ENCODE measurements at regions not wholly inside any gene's neighbourhood (a gene's known extent, or its start where the extent isn't known, plus 50 kb on each side); places are given as distances from the start of the nearest gene placed in this dataset.

GRCh38 chr4:28179126-28179525 is 1318.5 kb downstream of the STIM2 start (continued):
- TF ChIP-seq KAT2A (conservative IDR thresholded peaks at IDR 0.05; ENCODE audit: control insufficient read depth, low read depth, low read length) (no peak), ESRRA (IDR thresholded peaks at IDR 0.05; ENCODE audit: low read length) (no peak)

- intact Hi-C loops (cut with micrococcal nuclease; ENCODE audit: unreplicated experiment) (no loop called here), in situ Hi-C loops (cut with MboI) (no loop called here)
- no peak overlapping the region for H3K4me2 ChIP-seq (ENCODE audit: control insufficient read depth, insufficient read depth)
- no peak overlapping the region for H3K4me3 ChIP-seq
- POLR2A ChIA-PET: no interaction called here
- H3K27ac ChIP-seq (ENCODE audit: control insufficient read depth, insufficient read depth): no peak overlapping the region
- no peak for TF ChIP-seq YY1 (IDR thresholded peaks at IDR 0.05; ENCODE audit: low read depth, low read length)
- no peak for TF ChIP-seq LARP7 (IDR thresholded peaks at IDR 0.05)
- no peak for TF ChIP-seq SP1 (IDR thresholded peaks at IDR 0.05; ENCODE audit: low read depth, low read length)
- no peak for TF ChIP-seq MYB (IDR thresholded peaks at IDR 0.05; ENCODE audit: borderline replicate concordance, low read depth, low read length)
- no peak for TF ChIP-seq KLF5 (IDR thresholded peaks at IDR 0.05; ENCODE audit: partially characterized antibody)
- no peak for TF ChIP-seq ATF7 (IDR thresholded peaks at IDR 0.05; ENCODE audit: low read depth)
- no peak for TF ChIP-seq BMI1 (IDR thresholded peaks at IDR 0.05; ENCODE audit: borderline replicate concordance)
- no peak for TF ChIP-seq SRF (IDR thresholded peaks at IDR 0.05; ENCODE audit: low read depth in 2 of 2, low read length in 2 of 2)
- TF ChIP-seq TBL1XR1 (IDR thresholded peaks at IDR 0.05; ENCODE audit: low read depth, low read length): no peak
- TF ChIP-seq YBX1 (IDR thresholded peaks at IDR 0.05): no peak
- TF ChIP-seq NR2C1 (IDR thresholded peaks at IDR 0.05): no peak
- no peak for TF ChIP-seq CBFB (IDR thresholded peaks at IDR 0.05; ENCODE audit: low read depth)
- no peak for TF ChIP-seq CBX3 (IDR thresholded peaks at IDR 0.05; ENCODE audit: borderline replicate concordance, low read depth)
- TF ChIP-seq CEBPZ (IDR thresholded peaks at IDR 0.05; ENCODE audit: low read depth, low read length): no peak
- no peak for TF ChIP-seq SKIL (IDR thresholded peaks at IDR 0.05; ENCODE audit: low read depth, poor library complexity, severe bottlenecking)
- DNase-seq (ENCODE audit: low read depth, low spot score): no peak
- H3K9me3 ChIP-seq (replicated peaks; ENCODE audit: control insufficient read depth, insufficient read depth, low read length): no peaks in the 10 kb centered on the region
- no peak for ATAC-seq
- H3K27me3 ChIP-seq (replicated peaks in 1 of 2; ENCODE audit: control insufficient read depth in 2 of 2, insufficient read depth in 2 of 2, low read length in 1 of 2): no peaks in the 10 kb centered on the region
- SMC1A ChIA-PET (ENCODE audit: uncharacterized antibody, unreplicated experiment): no interaction called here
- H3K4me1 ChIP-seq (ENCODE audit: control insufficient read depth, insufficient read depth, low read length): no peaks in the 10 kb centered on the region
- no peak overlapping the region for H3K9ac ChIP-seq (ENCODE audit: control insufficient read depth, insufficient read depth, low read length)
- 0% methylated on average over 1 of the region's 1 CpG for WGBS (ENCODE audit: insufficient coverage, insufficient replicate concordance, low lambda C conversion rate, missing lambda C conversion rate)
- CTCF ChIA-PET: no interaction called here
- H4K20me1 ChIP-seq (ENCODE audit: control insufficient read depth, insufficient read depth): no peaks in the 10 kb centered on the region
- no peaks in the 10 kb centered on the region for H3K36me3 ChIP-seq (ENCODE audit: control insufficient read depth in 2 of 2, insufficient read depth in 2 of 2, low read length in 1 of 2)
- no TSS peak for BruUV-seq (replicated peaks)
- H2AFZ ChIP-seq (ENCODE audit: control insufficient read depth, low read depth, low read length): no peak overlapping the region
- H3K79me2 ChIP-seq (ENCODE audit: control insufficient read depth, insufficient read depth, low read length): no peaks in the 10 kb centered on the region
- RAD21 ChIA-PET (ENCODE audit: unreplicated experiment): no interaction called here
- FAIRE-seq: no peak
These were observed 1348.8 kb downstream of the STIM2 start for GRCh38 chr4:28209371-28209924.

All from GM12878 (cell line).